ENCODE measurements at regions not wholly inside any gene's neighbourhood (a gene's known extent, or its start where the extent isn't known, plus 50 kb on each side); places are given as distances from the start of the nearest gene placed in this dataset.

DNA sequence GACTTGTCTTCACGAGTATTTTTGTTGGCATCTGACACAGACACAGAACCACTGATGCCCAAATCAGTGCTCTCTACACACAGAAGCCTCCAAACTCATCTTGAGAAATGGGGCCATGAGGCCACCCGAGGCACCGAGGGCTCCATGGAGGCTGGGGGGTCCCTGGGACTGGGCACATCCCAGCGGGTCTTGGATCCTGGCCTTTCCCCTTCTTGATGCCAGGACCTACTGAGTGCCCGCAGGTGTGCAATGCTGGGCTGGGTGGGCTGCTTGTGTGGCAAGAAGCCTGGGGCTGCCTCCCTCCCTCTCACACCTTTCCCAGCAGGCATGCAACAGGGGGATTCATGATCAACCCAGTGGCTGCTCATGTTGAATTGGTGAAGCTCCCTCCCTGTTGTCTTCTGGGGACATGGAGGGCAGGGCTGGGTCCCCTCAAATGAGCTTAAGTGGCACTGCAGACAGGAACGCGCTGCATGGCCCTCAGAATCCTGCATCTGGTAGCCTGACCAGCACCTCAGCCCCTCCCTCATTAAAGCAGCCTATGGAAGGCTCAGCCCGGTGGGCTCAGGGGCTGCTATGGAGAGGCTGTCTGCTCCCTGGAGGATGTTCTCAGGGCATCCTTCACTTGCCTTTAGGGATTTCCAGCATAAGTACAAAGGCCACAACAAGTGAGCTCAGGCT is 63.7 kb upstream of the SIMC1 start:
- TF ChIP-seq CTCF (IDR thresholded peaks at IDR 0.05) = no peak
- DNase-seq (ENCODE audit: extremely low spot score, unreplicated experiment) = peak; percentile 67
- Mint-ChIP-seq H3K36me3 (ENCODE audit: unreplicated experiment) (no peaks in the 10 kb centered on the region), H3K27me3 (ENCODE audit: unreplicated experiment) (peaks cover 11% of the 10 kb centered on the region), H3K4me1 (ENCODE audit: unreplicated experiment) (no peaks in the 10 kb centered on the region), H3K9me3 (ENCODE audit: unreplicated experiment) (peaks cover 4% of the 10 kb centered on the region), H3K4me3 (ENCODE audit: unreplicated experiment) (no peak overlapping the region), H3K27ac (ENCODE audit: unreplicated experiment) (no peak overlapping the region)

DNA sequence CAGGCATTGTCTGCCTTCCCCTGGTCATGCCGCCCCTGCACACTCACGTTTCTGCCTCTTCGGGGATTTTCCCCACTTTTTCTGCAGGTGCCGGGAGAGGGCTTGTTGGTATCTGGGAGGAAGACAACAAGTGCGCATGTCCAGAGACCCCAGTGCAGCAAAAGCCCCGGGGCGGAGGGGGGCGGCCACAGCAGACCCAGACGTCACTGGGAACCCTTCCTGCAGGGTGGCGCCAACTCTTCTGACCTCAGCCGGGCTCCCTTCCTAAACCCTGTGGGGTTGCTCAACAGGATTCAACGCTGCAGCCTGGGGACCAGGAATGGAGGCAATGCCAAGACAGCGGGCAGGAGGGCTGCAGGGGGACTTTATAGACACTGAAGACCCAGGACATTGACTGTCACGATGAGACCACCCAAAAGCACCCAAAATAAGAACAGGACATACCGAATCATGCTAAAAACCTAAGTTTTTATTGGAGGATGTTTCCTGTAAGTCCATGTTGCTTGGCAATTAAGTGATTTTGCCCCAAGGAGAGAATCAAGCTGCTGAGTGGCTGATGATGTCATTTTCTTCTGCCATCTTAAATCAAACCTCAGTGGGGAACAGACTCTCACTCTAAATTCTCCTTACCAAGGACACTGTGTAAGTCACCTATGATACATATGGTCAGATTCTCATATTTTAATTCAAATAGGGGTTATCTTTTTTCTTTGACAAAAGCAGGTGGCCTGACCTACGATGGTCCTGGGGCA is 62.9 kb upstream of the SIMC1 start:
- Mint-ChIP-seq H3K9me3 (ENCODE audit: unreplicated experiment) (peaks cover 4% of the 10 kb centered on the region), H3K36me3 (ENCODE audit: unreplicated experiment) (no peaks in the 10 kb centered on the region), H3K27ac (ENCODE audit: unreplicated experiment) (no peak overlapping the region), H3K4me1 (ENCODE audit: unreplicated experiment) (no peaks in the 10 kb centered on the region), H3K27me3 (ENCODE audit: unreplicated experiment) (peaks cover 11% of the 10 kb centered on the region), H3K4me3 (ENCODE audit: unreplicated experiment) (no peak overlapping the region)
- TF ChIP-seq CTCF (IDR thresholded peaks at IDR 0.05) = no peak
- DNase-seq (ENCODE audit: extremely low spot score, unreplicated experiment) = peak; percentile 79

GRCh38 chr5:176176231-176176630 is 62.0 kb upstream of the SIMC1 start:
- H3K27me3 Mint-ChIP-seq (ENCODE audit: unreplicated experiment) = peaks cover 9% of the 10 kb centered on the region
- no peaks in the 10 kb centered on the region for H3K36me3 Mint-ChIP-seq (ENCODE audit: unreplicated experiment)

GRCh38 chr5:176178789-176179188 is 59.4 kb upstream of the SIMC1 start:
- peaks cover 9% of the 10 kb centered on the region for H3K27me3 Mint-ChIP-seq (ENCODE audit: unreplicated experiment)
- no peak for DNase-seq (ENCODE audit: extremely low spot score, unreplicated experiment)
- H3K9me3 Mint-ChIP-seq (ENCODE audit: unreplicated experiment) = peaks cover 4% of the 10 kb centered on the region
- TF ChIP-seq CTCF (IDR thresholded peaks at IDR 0.05) = no peak
- no peaks in the 10 kb centered on the region for H3K36me3 Mint-ChIP-seq (ENCODE audit: unreplicated experiment)
- no peak overlapping the region for H3K27ac Mint-ChIP-seq (ENCODE audit: unreplicated experiment)
- no peaks in the 10 kb centered on the region for H3K4me1 Mint-ChIP-seq (ENCODE audit: unreplicated experiment)
- no peak overlapping the region for H3K4me3 Mint-ChIP-seq (ENCODE audit: unreplicated experiment)

More at GRCh38 chr5:176176231-176176630, 62.0 kb upstream of the SIMC1 start:
- Mint-ChIP-seq H3K4me3 (ENCODE audit: unreplicated experiment) (no peak overlapping the region), H3K27ac (ENCODE audit: unreplicated experiment) (no peak overlapping the region), H3K9me3 (ENCODE audit: unreplicated experiment) (peaks cover 4% of the 10 kb centered on the region), H3K4me1 (ENCODE audit: unreplicated experiment) (no peaks in the 10 kb centered on the region)
- no peak for DNase-seq (ENCODE audit: extremely low spot score, unreplicated experiment)
- no peak for TF ChIP-seq CTCF (IDR thresholded peaks at IDR 0.05)

DNA sequence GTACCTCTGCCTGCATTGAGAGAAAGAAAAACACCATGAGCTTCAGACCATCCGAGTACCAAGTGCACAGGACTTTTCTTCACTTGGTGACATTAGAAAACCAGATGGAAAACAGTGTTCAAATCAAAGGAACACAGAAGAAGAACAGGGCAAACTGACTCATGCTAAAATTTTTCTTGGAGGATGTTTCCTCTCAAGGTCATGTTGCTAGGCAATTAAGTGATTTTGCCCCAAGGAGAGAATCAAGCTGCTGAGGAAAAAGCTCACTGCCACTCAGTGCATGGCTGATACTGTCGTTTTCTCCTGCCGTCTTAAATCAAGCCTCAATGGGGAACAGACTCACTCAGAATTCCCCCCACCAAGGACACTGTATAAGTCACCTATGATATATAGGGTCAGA is 57.9 kb upstream of the SIMC1 start:
- H3K27me3 Mint-ChIP-seq (ENCODE audit: unreplicated experiment) = peaks cover 12% of the 10 kb centered on the region
- no peak for TF ChIP-seq CTCF (IDR thresholded peaks at IDR 0.05)
- no peaks in the 10 kb centered on the region for H3K36me3 Mint-ChIP-seq (ENCODE audit: unreplicated experiment)
- no peak overlapping the region for H3K27ac Mint-ChIP-seq (ENCODE audit: unreplicated experiment)
- H3K9me3 Mint-ChIP-seq (ENCODE audit: unreplicated experiment) = peaks cover 4% of the 10 kb centered on the region
- no peak for DNase-seq (ENCODE audit: extremely low spot score, unreplicated experiment)
- no peaks in the 10 kb centered on the region for H3K4me1 Mint-ChIP-seq (ENCODE audit: unreplicated experiment)
- no peak overlapping the region for H3K4me3 Mint-ChIP-seq (ENCODE audit: unreplicated experiment)
